Fibroblast of lung (primary cell): ENCODE measurements at regions not wholly inside any gene's neighbourhood (a gene's known extent, or its start where the extent isn't known, plus 50 kb on each side); places are given as distances from the start of the nearest gene placed in this dataset.

Experiments used
- DNase-seq, 2 donors: peaks; one replicate each; pipeline versions ENCODE4 v3.0.0 to v3.0.0-alpha.2; 2010; ENCODE audit warnings: low read depth in 2 of 2
- H2AFZ ChIP-seq: 2 replicates; pipeline ENCODE4 v1.5.1; 2012; ENCODE audit warnings: low read length, control low read depth, inconsistent platforms
- H3K27ac ChIP-seq: 2 replicates; pipeline ENCODE4 v1.5.1; 2011; ENCODE audit warnings: low read length, control low read depth; ENCODE audit not compliant: insufficient read depth
- H3K27me3 ChIP-seq: 2 replicates; pipeline ENCODE4 v1.5.1; 2011; ENCODE audit warnings: mild to moderate bottlenecking, low read length; ENCODE audit not compliant: control insufficient read depth, insufficient read depth
- H3K36me3 ChIP-seq: 2 replicates; pipeline ENCODE4 v1.5.1; 2011; ENCODE audit warnings: low read length; ENCODE audit not compliant: control insufficient read depth, insufficient read depth
- H3K4me1 ChIP-seq: 2 replicates; pipeline ENCODE4 v1.5.1; 2011; ENCODE audit warnings: low read length; ENCODE audit not compliant: control insufficient read depth, insufficient read depth; ENCODE audit errors: extremely low read depth
- H3K4me2 ChIP-seq: 2 replicates; pipeline ENCODE4 v1.5.1; 2011; ENCODE audit warnings: low read length, control low read depth; ENCODE audit not compliant: insufficient read depth; ENCODE audit errors: extremely low read depth
- H3K4me3 ChIP-seq, 4 experiments: fragments of 200-600 bp in 1 of 4; sonication (generic) in 1 of 4; replicated peaks in 1 of 4; 2 replicates each; pipeline ENCODE4 v1.5.1; 2011 to 2016; ENCODE audit warnings: low read length in 4 of 4, low read depth in 3 of 4, mild to moderate bottlenecking in 3 of 4, control low read depth in 2 of 4, inconsistent platforms in 1 of 4, mixed read lengths in 1 of 4; ENCODE audit not compliant: insufficient read depth in 1 of 4; ENCODE audit errors: control extremely low read depth in 1 of 4
- H3K79me2 ChIP-seq: 2 replicates; pipeline ENCODE4 v1.5.1; 2012; ENCODE audit warnings: mild to moderate bottlenecking, low read length, inconsistent platforms; ENCODE audit not compliant: control insufficient read depth, insufficient read depth
- H3K9ac ChIP-seq: 2 replicates; pipeline ENCODE4 v1.5.1; 2011; ENCODE audit warnings: mild to moderate bottlenecking, low read length, control low read depth; ENCODE audit not compliant: insufficient read depth
- H3K9me3 ChIP-seq: 2 replicates; pipeline ENCODE4 v1.5.1; 2012; ENCODE audit warnings: low read depth, low read length; ENCODE audit not compliant: control insufficient read depth, insufficient read depth
- H4K20me1 ChIP-seq: 2 replicates; pipeline ENCODE4 v1.5.1; 2011; ENCODE audit warnings: low read length; ENCODE audit not compliant: control insufficient read depth, insufficient read depth; ENCODE audit errors: extremely low read depth
- EZH2 ChIP-seq: IDR thresholded peaks from 2 replicates; pipeline ENCODE4 v1.5.1; 2012; ENCODE audit warnings: low read length, control low read depth, mild to moderate bottlenecking; ENCODE audit errors: missing control alignments
- TF ChIP-seq, protein P1 (sequence below), 2 donors: IDR thresholded peaks in 1 of 2; conservative IDR thresholded peaks in 1 of 2; 1 replicate in 1 of 2; 2 replicates in 1 of 2; pipeline ENCODE4 v1.5.1; 2011 to 2012; ENCODE audit warnings: low read length in 2 of 2, control low read depth in 1 of 2, inconsistent platforms in 1 of 2, low read depth in 1 of 2, mild to moderate bottlenecking in 1 of 2

DNA sequence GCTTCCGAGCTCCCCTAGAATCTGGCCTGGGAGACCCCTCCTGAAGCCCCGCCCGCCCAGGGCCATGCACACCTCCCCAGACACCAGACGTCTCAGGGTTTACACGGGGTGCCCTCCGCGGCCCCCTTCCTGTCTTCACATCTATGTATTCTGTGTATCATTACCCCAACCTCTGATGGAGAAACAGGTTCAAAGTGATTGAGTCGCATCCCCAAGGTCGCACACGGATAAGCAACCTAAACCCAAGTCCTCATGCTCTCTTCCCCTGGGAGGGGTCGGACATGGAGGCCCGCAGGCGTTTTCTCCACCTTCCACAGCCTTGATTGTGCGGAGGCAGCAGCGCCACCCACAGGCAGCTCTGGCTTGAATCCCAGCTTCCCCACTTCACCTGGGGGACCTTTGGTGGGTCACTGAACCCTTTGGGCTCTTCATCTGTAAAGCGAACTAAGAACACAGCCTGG, 237.3 kb downstream of the BCL11B start:
- H3K9ac ChIP-seq: no peak overlapping the region
- TF ChIP-seq, protein P1, sequence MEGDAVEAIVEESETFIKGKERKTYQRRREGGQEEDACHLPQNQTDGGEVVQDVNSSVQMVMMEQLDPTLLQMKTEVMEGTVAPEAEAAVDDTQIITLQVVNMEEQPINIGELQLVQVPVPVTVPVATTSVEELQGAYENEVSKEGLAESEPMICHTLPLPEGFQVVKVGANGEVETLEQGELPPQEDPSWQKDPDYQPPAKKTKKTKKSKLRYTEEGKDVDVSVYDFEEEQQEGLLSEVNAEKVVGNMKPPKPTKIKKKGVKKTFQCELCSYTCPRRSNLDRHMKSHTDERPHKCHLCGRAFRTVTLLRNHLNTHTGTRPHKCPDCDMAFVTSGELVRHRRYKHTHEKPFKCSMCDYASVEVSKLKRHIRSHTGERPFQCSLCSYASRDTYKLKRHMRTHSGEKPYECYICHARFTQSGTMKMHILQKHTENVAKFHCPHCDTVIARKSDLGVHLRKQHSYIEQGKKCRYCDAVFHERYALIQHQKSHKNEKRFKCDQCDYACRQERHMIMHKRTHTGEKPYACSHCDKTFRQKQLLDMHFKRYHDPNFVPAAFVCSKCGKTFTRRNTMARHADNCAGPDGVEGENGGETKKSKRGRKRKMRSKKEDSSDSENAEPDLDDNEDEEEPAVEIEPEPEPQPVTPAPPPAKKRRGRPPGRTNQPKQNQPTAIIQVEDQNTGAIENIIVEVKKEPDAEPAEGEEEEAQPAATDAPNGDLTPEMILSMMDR (conservative IDR thresholded peaks at IDR 0.05 in 1 of 2, IDR thresholded peaks at IDR 0.05 in 1 of 2; ENCODE audit: low read depth in 1 of 2, low read length in 2 of 2): no peak
- no peak for TF ChIP-seq EZH2
- H4K20me1 ChIP-seq: no peaks in the 10 kb centered on the region
- no peak for DNase-seq
- H2AFZ ChIP-seq: no peak overlapping the region
- H3K4me3 ChIP-seq: no peak overlapping the region
- no peaks in the 10 kb centered on the region for H3K79me2 ChIP-seq
- H3K36me3 ChIP-seq: no peaks in the 10 kb centered on the region
- H3K4me2 ChIP-seq: no peak overlapping the region
- no peaks in the 10 kb centered on the region for H3K27me3 ChIP-seq
- H3K9me3 ChIP-seq: no peaks in the 10 kb centered on the region
- H3K4me1 ChIP-seq: peaks cover 2% of the 10 kb centered on the region
- no peak overlapping the region for H3K27ac ChIP-seq

DNA sequence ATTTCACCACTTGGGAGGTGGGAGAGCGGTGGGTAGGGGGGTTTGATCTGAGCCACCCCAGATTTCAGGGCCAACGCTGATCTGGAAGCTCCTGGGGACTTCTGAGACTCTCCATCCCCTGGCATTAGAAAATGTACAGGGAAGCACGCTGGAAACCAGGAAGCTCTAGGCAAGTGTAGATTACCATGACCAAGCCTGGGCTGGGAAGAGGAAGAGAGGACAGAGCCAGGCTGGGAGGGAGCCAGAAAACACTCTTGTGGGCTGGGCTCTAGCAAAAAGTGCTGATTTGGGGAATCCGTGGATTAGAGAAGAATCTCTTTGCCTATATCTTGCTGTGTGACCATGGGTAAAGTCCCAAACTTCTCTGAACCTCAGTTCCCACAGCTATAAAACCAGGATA, 236.7 kb downstream of the BCL11B start:
- Histone ChIP-seq H3K27ac (no peak overlapping the region), H3K79me2 (no peaks in the 10 kb centered on the region), H3K4me2 (no peak overlapping the region), H3K36me3 (no peaks in the 10 kb centered on the region), H3K4me3 (no peak overlapping the region), H3K4me1 (peaks cover 2% of the 10 kb centered on the region), H3K27me3 (no peaks in the 10 kb centered on the region), H2AFZ (peak overlapping the region; percentile 14), H3K9me3 (no peaks in the 10 kb centered on the region), H3K9ac (no peak overlapping the region), H4K20me1 (no peaks in the 10 kb centered on the region)
- TF ChIP-seq EZH2: no peak
- TF ChIP-seq, protein P1 (conservative IDR thresholded peaks at IDR 0.05 in 1 of 2, IDR thresholded peaks at IDR 0.05 in 1 of 2; ENCODE audit: low read depth in 1 of 2, low read length in 2 of 2): no peak
- peak; percentile 14 to 52 for DNase-seq

DNA sequence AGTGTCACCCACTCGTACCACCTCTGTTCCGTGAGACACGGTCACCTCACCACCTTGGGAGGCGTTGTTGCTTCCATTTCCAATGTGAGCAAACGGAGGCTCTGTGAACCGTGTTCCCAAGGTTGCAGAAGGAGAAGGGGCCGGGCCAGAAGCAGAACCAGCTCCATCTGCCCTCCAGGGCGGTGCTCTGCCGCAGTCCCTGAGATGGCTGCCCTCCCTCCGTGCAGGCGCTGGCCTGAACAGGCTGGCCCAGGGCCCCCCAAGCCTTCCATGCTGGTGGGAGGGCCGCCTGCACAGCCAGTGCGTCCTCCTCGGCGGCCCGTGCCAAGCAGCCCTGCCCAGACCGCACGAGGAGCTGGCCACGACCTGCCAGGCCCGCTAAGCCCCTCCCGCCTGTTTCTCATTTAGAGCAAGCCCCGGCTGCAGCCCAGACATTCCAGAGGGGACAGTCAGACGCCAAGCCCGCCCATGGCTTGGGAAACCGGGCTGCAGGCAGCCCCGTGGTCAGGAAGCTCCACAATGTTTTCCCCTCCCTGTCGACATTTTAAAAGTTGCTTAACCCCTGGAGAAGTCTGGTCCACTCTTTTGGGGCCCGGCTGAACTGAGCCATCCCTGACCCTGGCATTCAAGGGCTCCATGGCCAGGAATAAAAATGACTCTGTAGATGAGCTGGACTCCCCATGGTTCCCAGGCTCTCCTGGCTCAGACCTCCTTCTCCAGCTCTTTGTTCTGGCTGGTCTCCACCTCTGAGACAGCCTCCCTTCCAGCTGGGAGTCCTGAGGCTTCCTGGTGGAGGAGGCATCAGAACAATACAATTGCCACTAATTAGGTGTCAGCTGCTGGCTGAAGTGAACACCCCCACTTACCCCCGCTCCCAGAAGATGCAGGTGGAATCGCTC, 236.0 kb downstream of the BCL11B start:
- H2AFZ ChIP-seq: peak overlapping the region; percentile 64
- no peaks in the 10 kb centered on the region for H3K79me2 ChIP-seq
- H3K9me3 ChIP-seq: no peaks in the 10 kb centered on the region
- peak overlapping the region; percentile 69 for H3K27ac ChIP-seq
- H3K4me3 ChIP-seq: peak overlapping the region in 1 of 4 experiments; percentile 14
- no peaks in the 10 kb centered on the region for H4K20me1 ChIP-seq
- peak overlapping the region; percentile 59 for H3K4me2 ChIP-seq
- no peaks in the 10 kb centered on the region for H3K36me3 ChIP-seq
- H3K27me3 ChIP-seq: no peaks in the 10 kb centered on the region
- TF ChIP-seq EZH2: no peak
- peak; percentile 85 to 96 for DNase-seq
- H3K4me1 ChIP-seq: peaks cover 2% of the 10 kb centered on the region
- no peak overlapping the region for H3K9ac ChIP-seq
